NCI-H2227 (cell line): ENCODE measurements at regions not wholly inside any gene's neighbourhood (a gene's known extent, or its start where the extent isn't known, plus 50 kb on each side); places are given as distances from the start of the nearest gene placed in this dataset.

Experiments used
- DNase-seq: peaks from one replicate; lab custom pipeline; 2025; ENCODE audit not compliant: unreplicated experiment; lab: John Stamatoyannopoulos, UW

GRCh38 chr2:240310645-240311044 lies 124.8 kb upstream of the GPC1 start:
- DNase-seq, result no peak

DNA sequence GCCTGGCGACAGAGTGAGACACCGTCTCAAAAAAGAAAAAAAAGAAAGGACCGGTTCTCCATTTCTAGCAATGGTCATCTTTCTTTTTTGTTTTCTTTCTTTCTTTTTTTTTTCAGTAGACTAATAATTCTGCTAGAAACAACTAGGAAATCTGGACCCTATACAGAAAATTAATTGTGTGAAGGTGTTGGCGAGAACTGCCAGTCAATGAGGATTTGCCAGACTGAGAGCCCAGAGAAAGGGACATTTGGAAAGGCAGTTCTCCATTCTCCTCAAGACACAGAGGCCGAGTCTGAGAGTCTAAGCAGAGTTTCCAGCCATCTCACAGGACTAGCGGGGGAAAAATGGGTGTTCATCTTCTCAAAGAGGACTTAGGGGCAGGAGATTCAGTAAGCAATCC lies 123.6 kb upstream of the GPC1 start:
- no peak for DNase-seq

DNA sequence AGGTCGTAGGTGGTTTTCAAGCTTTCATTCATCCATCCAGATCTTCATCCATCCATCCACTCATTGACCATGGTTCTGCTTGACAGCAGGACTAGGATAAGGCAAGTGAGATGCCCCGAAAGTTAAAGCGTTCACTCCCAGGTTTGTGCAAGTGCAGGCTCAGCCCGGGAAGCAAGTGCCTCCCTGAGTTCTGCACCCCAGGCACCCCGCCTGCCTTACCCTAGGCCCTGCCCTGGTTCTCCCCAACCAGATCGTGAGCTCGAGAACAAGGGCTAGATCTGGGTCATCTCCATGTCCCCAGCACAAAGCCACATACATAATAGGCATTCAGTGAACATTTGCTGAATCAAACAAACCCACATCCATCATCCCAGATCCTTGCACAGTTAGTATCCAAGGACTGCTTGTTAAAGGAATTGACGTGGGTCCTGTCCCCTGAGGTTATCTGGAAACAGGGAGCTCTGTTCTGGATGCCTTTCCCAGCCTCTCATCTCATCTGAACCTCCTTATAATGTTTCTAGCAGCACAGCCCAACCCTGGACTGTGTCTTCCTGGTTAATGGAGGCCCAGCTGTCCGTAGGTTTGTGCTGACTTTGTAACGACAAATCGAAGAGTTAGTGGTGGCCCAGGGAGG lies 116.1 kb upstream of the GPC1 start:
- no peak for DNase-seq

DNA sequence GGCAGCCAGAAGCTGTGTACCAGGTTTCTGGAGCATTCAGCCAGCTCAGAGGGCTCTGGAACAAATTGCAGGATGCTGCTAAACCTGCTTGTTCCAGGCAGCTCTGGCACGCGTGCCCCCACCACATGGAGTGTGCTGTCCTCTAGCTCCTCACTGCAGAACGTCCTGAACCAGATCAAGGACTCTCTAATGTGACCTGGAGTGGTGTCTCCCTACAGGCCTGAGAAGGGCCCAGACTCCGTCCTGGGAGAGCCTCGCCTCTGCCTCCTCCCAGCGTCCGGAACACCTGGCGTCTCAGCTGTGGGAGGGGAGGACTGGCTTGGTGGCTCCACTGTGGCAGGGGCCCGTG lies 115.6 kb upstream of the GPC1 start:
- no peak for DNase-seq

- no peak for DNase-seq
These were observed 115.1 kb upstream of the GPC1 start for GRCh38 chr2:240320204-240320993.

GRCh38 chr2:240322231-240322955 lies 113.1 kb upstream of the GPC1 start:
- DNase-seq, result no peak

DNA sequence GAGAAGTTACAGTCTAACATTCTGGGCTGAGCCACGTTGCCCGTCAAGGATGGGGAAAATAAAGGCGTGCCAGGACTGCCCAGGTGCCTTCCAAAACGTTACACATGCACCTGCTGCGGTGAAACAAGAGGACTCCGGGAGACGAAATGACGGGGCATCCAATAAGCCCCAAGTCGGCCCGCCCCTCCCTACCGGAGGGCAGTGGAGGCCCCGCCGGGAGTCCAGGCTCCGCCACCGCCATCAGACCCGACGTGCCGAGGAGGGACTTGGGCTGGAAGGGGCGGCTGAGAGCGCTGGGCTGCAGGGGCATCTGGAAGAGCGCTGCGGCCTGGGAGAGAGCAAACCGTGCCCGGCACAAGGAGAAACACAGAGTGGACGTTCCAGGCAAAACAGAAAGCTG lies 112.5 kb upstream of the GPC1 start:
- DNase-seq, result no peak

DNA sequence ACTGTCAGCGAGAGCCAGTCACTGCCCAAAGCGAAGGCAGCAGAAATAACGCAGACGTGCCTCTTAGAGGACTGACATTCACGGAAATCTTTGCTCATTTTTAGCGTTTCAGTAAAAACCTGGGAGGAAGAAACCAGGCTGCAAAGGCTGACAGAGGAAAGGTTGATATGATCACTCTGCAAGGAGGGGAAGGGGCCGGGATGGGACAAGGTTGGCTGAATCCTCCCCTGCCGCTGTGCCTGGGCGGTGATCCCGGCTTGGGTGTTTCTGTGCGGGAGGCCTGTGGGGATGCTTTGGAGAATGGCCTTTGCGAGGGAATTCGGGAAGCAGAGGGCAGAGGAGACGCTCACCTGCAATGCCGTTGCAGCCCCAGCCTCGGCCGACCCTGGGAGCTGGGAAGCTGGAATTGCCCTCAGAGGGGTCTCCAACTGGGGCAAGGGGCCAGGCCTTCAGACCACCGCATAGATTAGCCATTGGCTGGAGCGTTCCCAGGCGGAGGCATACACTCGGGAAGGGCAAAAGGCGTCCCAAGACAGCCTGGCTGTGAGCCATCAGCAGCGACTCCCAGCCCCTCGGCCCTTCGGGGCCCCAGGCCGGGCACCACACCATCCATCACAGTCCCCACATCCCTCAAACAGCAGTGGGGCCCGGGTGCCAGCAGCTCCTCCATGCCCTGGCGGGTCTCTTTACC lies 111.7 kb upstream of the GPC1 start:
- DNase-seq, result no peak

DNA sequence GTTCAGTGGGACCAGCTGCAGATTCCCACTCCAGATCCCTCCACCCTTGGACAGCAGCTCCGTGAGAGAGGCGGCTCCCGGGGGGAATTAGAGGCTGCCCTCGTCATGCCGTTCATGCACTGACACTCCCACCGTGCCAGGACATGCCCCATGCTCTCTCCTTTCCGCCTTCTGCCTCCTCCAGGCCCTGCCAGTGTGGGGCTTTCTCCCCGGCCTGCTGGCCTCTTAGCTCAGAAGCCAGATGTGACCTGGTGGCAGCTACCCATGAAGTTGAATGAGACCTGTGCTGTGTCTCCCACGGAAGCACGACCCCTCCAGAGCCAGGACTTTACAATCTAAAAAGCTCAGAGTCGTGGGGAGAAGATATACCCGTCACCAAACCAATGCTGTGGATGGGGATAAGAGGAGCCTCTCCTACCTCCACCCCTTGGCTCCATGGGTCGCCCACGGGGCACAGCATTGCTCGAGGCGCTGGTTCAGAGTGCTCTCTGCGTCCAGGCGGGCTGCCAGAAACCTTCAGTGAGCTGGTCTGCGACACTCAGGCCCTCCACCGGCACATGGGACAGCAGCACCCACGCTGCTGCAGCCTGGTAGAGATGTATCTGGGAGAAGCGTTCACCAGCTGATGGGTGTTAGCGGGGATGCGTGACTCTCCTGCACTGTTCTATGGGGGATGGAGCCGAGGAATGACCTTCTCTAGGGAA lies 111.0 kb upstream of the GPC1 start:
- DNase-seq, result no peak

DNA sequence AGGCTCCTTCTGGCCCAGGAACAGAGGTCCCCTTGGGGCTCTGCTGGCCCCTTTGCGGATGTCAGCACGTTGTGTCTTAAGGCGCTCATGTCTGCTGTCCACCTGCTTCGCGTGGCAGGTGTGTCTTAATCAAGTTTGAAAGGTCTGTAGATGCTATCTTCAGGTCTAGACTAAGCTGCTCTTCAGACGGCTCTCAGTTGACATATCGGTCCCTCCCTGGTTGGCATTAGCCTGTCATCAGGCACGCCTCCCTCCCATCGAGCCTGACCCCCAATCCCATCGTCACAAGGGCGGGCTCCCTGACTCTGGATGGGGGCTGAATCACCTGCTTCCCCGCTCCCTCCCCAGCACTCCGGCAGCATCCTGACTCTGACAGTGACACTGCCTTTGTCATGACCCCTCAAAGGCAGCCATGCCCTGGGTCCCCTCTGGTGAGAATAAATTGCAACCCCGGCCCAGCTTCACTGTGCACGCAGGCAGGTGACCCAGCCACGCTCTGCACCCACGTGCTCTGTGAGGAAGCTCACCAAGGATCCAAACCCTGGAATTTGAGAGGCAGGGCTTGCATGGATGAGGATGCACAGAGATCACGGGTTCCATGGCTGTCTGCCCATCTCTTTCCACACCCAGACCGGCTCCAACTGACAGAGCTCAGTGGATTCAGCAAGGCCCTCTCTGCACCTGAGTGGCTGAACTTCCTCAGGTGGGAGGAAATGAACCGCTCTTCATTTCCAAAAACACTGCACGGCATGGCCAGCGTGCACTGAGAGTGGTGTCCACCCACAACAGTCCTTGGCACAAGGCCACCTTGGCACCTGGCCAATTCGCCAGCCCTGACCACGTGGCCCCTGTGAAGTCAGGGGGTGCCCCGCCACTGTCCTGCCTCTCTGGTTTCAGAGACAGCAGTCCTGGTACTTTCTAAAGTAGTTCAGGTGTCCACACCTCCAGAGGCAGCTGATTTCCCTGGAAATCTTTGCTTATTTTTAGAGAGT lies 110.2 kb upstream of the GPC1 start:
- DNase-seq, result no peak

DNA sequence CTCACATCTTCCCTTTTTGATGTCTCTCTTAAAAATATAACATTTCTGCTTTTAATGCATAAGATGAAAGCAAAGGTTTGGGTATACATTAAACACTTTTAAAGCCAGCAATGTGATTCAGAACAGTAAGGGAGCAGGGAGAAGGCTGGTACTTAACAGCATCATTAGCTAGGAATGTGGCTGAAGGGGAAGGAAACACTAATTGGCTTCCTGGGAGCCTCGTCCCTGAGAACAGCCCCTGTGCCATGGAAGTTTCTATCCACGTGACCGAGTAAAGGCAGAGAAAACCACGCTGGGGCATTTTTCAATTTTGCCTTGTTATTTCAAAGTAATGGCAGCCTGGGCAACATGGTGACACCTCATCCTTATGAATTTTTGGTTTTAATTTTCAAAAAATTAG lies 109.2 kb upstream of the GPC1 start:
- no peak for DNase-seq

- no peak for DNase-seq
These were observed 108.6 kb upstream of the GPC1 start for GRCh38 chr2:240326886-240327285.

- DNase-seq, result no peak
These were observed 107.9 kb upstream of the GPC1 start for GRCh38 chr2:240327566-240327965.

DNA sequence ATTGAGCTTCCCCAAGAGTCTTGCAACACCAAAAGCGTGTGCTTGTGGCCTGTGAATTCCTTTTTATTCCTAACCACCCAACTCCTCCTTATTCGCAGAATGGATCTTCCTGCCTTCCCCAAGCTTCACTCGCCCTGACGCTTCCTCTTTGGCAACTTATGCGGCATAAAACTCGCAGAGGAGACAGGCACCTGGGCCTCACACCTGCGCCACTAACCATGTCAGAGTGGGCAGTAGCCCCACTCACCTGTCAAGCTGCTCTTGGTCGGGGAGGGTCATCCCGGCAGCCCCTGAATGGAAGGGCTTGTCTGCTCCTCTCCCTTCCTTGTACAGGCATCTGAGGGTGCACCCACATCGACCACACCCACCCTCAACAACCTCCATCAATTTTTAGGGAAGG lies 106.9 kb upstream of the GPC1 start:
- DNase-seq, result no peak

- DNase-seq, result no peak
These were observed 106.3 kb upstream of the GPC1 start for GRCh38 chr2:240329116-240329665.

DNA sequence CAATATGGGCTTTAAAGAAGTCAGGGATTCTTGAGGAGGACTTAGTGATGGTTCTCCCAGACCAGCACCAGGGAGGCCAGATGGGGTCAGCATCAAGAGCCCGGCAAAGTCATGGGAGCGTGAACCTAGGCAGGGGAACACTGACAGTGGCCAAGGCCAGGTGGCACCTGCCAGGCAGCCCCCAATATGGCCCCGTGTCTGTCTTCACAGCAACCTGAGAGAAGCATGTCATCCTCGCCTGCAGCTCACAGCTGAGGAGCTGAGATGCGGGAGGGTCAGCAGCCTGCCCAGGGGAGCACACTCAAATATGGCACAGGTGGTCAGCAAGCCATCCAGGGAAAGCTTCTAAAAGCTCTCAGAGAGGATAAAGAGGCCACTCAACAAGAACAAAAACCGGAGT lies 105.7 kb upstream of the GPC1 start:
- no peak for DNase-seq

DNA sequence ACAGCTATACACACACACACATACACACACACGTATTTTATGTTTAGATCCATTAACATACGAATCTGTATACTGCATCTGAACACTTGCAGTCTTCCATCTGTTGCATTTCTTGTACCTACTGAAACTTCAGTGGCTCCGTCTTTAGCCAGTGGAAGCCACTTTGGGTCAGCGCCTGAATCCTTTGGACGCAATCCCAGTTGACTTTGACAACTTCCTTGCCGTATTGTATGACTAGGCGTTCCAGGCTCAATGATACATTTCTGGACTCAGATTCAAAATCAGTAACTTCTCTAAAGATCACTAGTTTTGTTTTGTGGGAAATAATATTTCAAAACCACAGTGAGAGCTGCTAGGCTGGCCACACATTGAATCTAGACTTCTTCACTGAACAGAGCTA lies 101.5 kb upstream of the GPC1 start:
- no peak for DNase-seq

GRCh38 chr2:240335061-240335460 lies 100.4 kb upstream of the GPC1 start:
- DNase-seq, result no peak

GRCh38 chr2:240336820-240337427 lies 98.5 kb upstream of the GPC1 start:
- no peak for DNase-seq
